Right ventricle myocardium superior (tissue), 1 donor: ENCODE measurements at regions not wholly inside any gene's neighbourhood (a gene's known extent, or its start where the extent isn't known, plus 50 kb on each side); places are given as distances from the start of the nearest gene placed in this dataset.

Experiments
- ATAC-seq: fragments of 200-7000 bp; cut with Tn5 transposase; one replicate; pipeline ENCODE4 v1.9.1; 2020; ENCODE audit warnings: mild to moderate bottlenecking; ENCODE audit not compliant: poor library complexity
- DNase-seq: peaks from one replicate; pipeline ENCODE4 v3.0.0-alpha.2; 2020
- intact Hi-C: fragments of 100-400 bp; cut with DNase I; formaldehyde crosslinking; loops from one replicate; pipeline ENCODE4 v1.11.2; 2022
- donor health status: DM: no; HTN: yes; CAD: no; lungs with severe emphysema.

DNA sequence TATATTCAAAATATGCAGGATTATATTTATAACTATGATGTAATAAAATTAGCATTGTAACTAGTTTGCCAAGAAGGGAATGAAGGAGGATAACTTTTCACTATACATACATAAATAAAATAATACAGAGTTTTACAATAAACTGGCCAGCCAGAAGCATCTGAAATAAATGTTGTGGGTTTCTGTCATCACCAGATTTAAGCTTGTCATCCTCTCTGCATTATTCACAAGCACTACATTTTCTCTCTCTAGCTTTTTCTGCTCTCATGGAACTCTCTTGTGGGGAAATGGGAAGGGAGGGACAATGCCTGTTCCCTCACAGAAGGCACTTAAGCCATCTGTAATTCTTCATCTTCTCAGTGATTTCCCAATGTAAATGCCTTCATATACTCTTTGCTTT, 626.8 kb downstream of the SEMA5A start:
- intact Hi-C loops, result no loop called here

DNA sequence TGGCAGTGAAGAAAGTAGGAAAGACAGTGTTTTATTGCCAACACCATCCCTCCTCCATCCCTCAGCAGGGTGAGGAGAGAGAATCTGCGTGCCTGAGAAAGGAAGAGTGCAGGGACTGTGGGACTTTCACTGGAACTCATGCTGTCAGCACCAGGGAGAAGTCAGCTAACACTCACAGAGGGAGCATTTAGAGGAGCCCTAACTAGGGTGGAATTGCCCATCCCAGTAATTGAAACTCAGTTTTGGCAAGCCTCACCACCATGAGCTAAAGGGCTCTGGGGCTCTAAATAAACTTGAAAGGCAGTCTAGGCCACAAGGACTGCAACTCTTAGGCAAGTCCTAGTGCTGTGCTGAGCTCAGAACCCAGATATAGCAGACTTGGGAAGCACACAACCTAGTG, 622.3 kb downstream of the SEMA5A start:
- intact Hi-C loops, result no loop called here
- no peak for ATAC-seq
- no peak for DNase-seq

More for the DNA sequence above, 626.8 kb downstream of the SEMA5A start:
- DNase-seq (no peak), ATAC-seq (no peak)

DNA sequence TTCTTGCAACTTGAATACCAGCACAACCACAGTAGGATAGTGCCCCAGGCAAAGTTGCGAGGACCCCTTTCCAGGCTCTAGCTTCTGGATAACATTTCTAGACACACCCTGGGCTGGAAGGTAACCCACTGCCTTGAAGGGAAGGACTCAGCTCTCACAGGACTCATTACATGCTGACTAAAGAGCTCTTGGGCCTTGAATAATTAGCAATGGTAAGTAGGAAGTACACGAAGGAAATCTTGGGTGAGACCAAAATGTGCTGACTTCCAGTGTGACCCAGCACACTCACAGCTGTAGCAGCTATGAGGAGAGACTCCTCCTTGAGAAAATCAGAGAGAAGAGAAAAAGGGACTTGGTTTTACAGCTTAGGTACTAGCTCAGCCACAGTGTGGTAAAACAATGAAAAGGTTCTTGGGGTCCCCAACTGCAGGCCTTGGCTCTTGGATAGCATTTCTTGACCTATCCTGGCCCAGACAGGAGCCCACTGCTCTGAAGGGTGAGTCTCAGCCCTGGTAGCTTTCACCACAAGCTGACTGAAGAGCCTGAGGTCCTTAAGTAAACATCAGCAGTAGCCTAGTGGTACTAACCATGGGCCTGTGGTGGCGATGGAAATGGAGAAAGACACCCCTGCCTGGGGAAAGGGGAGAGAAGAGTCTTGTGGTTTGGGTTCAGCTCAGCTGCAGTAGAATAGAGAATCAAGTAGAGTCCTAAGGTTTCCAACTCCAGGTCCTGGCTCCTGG, 621.7 kb downstream of the SEMA5A start:
- ATAC-seq (no peak), DNase-seq (no peak)
- intact Hi-C loops, result no loop called here

DNA sequence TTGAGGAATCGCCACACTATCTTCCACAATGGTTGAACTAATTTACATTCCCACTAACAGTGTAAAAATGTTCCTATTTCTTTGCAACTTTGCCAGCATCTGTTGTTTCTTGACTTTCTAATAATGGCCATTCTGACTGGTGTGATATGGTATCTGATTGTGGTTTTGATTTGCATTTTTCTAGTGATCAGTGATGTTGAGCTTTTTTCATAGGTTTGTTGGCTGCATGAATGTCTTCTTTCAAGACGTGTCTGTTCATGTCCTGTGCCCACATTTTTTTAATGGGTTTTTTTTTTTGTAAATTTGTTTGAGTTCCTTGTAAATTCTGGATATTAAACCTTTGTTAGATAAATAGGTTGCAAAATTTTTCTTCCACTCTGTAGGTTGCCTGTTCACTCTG, 615.9 kb downstream of the SEMA5A start:
- DNase-seq, result no peak
- no peak for ATAC-seq
- intact Hi-C loops, result no loop called here

DNA sequence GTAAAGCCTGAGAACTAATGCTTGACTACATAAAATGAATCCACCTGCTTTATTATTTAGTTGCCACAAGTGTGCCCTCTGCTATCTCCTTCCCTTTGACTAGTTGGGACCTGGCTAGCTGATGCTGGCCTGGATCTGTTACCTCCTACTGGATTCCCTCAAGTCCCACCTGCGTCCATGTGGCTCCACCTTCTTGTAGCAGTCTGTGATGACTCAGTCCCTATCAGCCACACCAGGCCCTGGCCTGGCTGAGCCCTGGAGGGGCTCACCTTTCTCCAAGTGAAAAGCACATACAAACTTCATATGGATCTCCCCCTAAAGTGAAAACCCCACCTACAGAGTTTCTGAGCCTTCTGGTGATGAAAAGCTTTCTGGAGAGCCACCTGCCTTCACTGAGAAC, 611.4 kb downstream of the SEMA5A start:
- ATAC-seq (no peak), DNase-seq (no peak)
- intact Hi-C loops, result no loop called here

DNA sequence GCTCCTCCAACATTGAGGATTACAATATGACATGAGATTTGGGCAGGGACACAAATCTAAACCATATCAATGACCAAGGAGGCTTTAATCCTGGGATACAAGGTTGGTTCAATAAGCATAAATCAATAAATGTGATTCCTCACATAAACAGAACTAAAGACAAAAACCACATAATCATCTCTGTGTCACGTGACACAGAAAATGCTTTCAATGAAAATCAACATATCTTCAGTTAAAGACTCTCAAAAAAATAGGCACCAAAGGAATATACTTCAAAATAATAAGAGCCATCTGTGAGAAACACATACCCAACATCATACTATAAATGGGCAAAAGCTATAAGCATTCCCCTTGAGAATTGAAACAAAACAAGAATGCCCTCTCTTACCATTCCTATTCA, 604.9 kb downstream of the SEMA5A start:
- no peak for DNase-seq
- no peak for ATAC-seq
- intact Hi-C loops, result no loop called here

DNA sequence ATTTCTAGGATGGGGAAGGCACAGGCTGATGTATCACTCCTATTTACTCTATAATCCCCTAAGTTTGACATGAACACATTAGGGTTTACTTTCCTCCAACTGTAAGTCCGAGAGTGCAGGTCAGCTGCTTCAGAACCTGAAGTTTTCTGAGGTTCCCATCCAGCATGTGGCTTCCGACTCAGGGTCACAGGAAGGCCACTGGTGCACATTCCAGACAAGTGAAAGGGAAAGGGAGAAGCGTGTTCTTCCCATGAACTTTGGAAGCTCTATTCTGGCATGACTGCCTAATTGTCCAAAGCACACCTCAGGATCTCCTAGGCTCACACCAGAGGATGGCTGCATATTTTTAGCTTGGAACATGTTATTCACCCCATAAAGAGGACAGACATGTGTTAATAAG, 602.6 kb downstream of the SEMA5A start:
- DNase-seq (no peak), ATAC-seq (no peak)
- intact Hi-C loops, result no loop called here

DNA sequence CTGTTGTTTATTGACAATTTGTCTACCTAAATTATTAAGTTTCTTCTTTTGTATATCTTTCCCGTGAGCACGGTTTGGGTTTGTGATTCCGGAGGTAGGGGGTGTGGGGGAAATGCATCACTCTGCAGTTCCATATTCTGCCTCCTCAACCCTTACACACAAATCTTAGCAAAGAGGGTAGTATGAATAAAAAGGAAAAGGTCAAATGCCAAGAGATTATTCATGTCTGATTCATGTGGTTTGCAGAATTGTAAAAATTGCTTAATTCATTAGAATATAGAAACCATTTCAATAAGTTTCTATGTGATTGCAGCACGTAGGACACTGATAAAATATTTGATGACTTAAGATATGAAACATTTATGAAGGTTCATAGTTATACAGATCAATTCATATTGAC, 601.9 kb downstream of the SEMA5A start:
- ATAC-seq, result no peak
- intact Hi-C loops, result no loop called here
- DNase-seq, result no peak

DNA sequence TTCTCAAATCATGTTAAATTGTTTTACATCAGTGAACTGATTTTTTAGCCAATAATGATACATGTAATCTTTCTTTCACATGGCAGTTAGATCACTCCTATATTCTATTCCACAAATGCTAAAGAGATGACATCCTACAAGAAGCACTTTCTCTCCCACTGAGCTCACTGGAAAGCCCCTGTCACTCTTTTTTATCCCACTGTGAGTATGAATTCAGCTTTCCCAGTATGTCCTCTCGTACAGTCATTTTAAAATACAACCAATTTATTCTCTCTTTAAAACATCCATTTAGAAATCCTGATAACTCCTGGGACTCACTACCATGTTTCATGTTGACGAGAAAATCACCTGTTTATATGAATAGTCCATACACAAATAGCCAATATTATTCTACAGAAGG, 599.9 kb downstream of the SEMA5A start:
- no peak for ATAC-seq
- intact Hi-C loops, result no loop called here

DNA sequence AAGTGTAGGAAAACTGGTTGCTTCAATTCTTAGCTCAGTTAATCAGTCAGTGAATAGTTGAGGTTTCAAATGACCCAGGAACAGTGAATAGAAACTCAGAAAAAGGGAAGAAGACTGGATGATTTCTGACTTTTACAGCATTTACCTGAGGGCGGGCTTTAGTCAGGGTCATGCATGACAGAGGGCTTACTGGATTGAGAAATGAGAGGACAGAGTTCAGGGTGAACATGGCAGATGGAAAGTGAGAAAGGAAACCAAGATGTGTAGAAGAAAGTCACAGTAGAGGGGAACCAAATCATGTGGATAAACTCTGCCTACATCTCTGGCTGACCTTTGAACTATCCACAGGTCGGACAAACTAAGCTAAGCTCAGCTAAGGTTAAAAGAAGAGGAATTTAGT, 596.0 kb downstream of the SEMA5A start:
- no peak for DNase-seq
- intact Hi-C loops, result no loop called here
- no peak for ATAC-seq

More for the DNA sequence above, 599.9 kb downstream of the SEMA5A start:
- DNase-seq, result no peak

DNA sequence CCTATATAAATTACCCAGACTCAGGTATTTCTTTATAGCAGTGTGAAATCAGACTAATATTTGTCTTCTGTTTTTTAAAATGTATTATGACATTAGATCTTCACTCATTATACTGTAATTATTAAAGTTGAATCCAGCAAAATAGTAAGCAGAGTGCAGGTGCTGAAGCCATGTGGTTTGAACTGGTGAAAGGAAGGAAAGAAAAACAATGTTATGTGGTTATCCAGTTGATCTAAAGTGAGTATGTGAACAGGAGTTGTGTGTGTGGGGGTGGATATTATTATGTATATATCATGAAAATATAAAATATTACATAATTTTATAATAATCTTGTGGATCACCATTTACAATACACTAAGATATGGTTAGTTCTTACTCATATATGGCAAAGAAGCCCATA, 593.7 kb downstream of the SEMA5A start:
- DNase-seq (no peak), ATAC-seq (no peak)
- intact Hi-C loops, result no loop called here

DNA sequence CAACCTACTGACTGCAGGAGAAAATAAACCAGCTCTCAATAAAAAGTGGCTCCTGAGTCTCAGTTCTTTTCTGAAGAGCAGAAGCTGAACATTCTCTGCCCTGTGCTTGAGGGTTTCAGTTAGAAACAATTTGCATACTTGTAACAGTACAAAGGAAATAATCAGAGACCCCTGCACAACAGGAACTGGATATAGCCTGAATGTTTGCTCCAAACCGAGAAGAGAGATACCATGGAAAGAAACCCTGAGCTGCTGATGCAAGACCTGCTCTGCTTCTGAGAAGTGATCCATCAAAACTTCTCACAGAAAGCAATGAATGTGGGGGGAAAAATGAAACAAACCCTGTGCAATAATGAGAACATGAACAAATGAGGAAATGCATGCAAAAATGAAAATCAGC, 592.9 kb downstream of the SEMA5A start:
- no peak for ATAC-seq
- no peak for DNase-seq
- intact Hi-C loops, result no loop called here

DNA sequence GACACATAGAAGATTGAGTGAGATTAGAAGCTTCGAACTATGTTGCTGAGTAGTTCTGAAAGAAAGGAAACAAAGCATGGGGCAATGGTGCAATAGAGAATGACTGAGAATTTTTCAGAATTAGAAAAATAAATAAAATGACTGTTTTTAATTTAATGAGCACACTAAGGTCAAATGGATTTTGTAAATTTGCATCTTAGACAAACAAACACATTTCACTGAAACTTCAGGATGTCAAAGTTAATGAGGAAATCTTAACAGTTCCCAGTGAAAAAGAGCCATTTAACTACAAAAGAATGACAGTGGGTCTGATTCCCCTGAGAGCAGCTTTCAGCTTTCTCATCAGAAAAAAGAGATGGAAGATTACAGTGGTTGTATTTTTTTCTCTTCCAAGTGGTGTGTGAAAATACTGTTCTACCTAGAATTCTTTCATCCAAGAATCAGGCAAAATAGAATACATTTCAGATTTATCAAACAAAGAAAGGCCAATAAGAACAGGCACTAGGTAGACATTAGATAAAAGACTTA, 591.9 kb downstream of the SEMA5A start:
- intact Hi-C loops, result no loop called here
- DNase-seq (no peak), ATAC-seq (no peak)

DNA sequence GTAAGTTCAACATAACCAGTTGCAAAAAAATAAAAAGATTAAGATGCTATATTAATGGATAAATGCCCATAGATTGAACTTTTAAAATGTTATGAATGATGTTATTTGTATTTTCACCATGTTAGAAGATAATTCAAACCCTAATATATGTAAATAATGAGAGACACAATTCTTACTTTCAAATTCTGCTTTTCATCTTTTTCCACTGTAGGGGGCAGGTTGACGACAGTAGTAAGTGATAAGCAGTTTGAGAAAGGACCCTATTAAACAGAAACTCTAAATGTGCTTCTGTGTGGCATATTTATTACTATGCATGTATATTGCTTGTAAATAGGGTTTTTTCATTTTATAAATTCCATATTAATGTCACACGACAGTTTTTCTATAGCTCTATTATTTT, 591.1 kb downstream of the SEMA5A start:
- intact Hi-C loops, result no loop called here
- DNase-seq, result no peak
- ATAC-seq, result no peak

DNA sequence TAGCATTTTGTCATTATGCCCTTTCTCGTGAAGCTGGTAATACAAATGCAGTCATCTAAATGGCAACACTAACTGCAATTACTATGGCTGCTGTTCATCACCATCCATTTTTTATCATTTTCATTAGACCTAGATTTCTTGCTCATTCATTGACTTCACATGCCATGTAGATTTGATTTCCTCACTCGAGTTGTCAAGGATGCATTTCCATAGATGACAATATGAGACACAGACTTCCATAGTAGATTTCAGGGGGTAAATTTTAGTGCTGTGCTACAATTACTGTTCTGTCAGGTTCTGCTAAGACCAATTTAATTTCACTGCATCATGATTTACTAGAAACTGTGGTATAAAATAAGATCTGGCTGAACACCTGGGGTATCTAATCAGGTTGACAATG, 589.2 kb downstream of the SEMA5A start:
- DNase-seq, result no peak
- intact Hi-C loops, result no loop called here
- no peak for ATAC-seq

DNA sequence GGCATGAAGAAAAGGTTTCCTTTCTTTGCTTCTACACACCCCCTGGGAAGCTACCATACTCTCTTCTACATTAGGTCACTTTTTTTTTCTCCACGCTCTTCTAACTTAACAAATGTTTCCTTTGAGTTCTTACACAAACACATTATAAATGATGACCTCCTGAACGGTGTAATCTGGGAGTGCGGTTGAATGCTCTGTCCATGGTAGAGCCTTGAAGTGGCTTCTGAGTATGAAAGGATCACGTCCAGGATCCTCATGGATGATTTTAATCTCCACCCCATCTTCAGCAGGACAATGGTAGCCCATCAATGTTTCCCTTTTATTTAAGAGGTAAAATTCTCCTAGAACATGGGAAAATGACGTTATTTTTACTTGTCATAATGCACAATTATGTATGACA, 587.3 kb downstream of the SEMA5A start:
- intact Hi-C loops, result no loop called here
- ATAC-seq (no peak), DNase-seq (no peak)

DNA sequence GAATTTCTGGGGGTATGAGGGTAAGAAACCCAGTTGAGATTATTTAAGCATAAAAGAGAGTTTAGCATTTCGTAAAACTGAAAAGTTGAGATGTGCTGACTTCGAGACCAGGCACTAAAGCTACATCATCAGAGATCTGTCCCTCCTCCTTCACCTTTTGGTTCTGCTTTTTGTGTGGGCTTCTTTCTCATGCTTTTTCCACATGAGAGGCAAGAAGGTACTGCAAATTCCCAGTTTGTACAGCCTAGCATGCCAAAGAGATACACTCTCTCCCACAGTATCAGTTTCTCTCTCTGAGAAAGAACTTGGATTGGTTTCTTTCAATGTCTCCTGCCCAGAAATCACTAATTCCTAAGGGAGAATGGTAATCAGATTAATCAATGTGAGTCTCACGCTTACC, 584.7 kb downstream of the SEMA5A start:
- DNase-seq, result no peak
- ATAC-seq, result no peak
- intact Hi-C loops, result no loop called here

DNA sequence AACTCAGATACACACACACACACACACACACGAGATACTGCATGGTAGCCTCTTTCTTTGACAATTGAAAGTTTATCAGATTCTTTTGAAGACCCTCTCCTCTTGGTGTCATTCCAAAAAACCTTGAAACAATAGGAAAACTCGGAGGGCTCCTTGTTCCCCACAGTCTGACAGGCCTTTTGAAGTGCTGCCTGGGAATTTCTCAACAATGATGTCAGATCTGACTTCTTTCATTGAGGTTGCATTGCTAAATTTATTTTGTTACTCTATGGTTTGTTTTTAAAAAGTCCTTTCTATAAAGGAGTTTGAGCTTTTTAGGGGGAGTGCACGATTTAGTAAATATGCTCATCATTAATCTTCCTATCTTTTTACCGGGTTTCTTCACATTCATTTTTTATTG, 583.9 kb downstream of the SEMA5A start:
- DNase-seq (no peak), ATAC-seq (no peak)
- intact Hi-C loops, result no loop called here

DNA sequence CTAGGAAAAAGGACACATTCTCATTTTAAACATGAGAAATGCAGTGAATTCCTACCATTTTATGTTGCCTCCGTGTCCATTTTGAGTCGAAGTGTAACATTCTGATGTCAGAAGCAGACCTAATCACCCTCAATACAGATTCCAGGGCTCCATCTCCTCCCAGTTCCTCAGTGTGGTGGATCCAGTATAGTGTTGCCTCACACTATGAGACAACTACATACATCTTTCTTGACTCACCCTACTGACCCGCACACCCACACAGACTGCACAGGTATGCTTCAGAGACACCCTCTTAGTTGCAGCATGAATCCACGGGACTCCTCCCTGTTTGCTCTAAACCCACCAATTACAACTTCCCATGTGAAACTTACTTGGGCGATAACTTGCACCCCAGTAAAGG, 564.9 kb downstream of the SEMA5A start:
- no peak for DNase-seq
- intact Hi-C loops, result no loop called here
- ATAC-seq, result no peak

DNA sequence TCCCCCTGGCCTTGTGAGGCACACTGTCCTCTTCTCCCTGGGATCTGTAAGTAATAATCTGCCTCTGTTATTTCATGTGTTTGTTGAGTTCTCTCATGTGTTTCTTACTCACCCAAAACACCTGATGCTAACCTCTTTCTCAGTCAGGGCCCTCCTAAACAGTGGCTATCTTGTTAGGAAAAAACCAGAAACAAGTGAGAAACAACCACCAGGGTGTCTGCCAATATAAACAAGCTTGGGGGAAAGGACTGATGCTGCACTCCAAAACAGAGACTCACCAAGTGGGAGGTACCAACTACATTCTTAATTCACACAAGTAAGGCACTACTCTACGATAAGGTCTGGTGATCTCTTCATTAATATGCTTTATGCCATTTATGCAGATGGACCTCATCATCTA, 564.4 kb downstream of the SEMA5A start:
- intact Hi-C loops, result no loop called here
- no peak for ATAC-seq

DNA sequence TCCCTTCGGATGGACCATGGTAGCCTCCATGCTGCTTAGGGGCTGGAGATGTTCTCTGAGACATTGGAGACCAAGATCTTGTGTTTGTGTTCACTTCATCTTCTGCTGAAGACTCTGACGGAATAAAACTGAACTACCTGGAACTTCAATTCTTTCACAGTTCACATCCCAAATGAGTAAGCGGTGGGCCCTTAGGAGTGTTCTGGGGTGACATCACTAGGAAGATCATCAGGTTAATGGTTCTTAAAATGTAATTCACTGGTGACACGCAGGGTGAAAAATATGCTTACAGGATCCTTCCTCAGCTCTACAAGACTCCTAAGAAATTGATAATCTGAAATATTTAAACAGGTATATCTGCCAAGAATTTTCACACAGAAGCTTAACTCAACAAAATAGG, 561.5 kb downstream of the SEMA5A start:
- intact Hi-C loops, result no loop called here
- ATAC-seq (no peak), DNase-seq (no peak)

More for the DNA sequence above, 564.4 kb downstream of the SEMA5A start:
- DNase-seq, result no peak
